ENCODE measurements at regions not wholly inside any gene's neighbourhood (a gene's known extent, or its start where the extent isn't known, plus 50 kb on each side); places are given as distances from the start of the nearest gene placed in this dataset.

DNA sequence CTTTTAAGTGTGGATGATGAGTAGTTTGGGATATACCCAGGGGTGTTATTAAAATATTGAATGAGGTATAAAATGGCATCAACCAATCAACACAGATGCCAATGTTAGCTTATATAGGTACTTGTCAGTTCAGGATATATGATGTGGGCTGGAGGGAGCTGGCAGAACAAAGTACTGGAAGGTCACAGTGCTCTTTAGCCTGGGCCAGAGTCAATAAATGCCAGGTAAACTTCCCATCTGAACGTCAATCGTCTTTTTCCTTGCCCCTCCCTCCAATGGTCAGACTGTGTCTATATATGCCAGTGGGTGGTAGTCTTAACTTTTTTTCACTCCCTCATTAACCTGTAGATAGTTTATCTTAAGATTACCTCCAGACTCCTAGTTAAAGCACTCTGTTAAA, 140.8 kb upstream of the RBMS1 start:
- peaks cover 1% of the 10 kb centered on the region for H3K36me3 Mint-ChIP-seq
- H3K4me3 Mint-ChIP-seq, result no peak overlapping the region

DNA sequence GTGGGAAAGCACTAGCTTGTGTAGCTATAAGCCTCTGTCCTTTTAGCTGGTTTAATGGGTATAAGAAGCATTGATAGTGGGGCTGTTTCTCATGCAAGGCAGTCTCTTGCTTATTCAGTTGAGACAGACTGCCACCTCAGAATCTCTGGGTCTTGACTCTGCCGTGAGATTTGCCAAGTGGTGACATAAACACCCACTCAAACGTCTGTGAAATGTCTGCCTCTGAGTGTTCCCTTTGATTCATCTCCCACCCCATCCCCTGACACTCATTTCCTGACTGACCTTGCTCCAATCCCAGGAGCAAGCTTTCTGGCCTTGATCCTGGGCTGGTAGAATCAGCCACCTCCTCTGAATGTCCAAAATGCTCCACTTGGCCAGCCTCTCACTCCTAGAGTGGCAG, 141.9 kb upstream of the RBMS1 start:
- DNase-seq, result no peak
- Mint-ChIP-seq H3K36me3 (peaks cover 5% of the 10 kb centered on the region), H3K4me3 (no peak overlapping the region), H3K4me1 (peaks cover 8% of the 10 kb centered on the region), H3K27ac (no peak overlapping the region), H3K9me3 (peaks cover 22% of the 10 kb centered on the region), H3K27me3 (no peaks in the 10 kb centered on the region)

More for the DNA sequence above, 140.8 kb upstream of the RBMS1 start:
- Mint-ChIP-seq H3K9me3 (peaks cover 15% of the 10 kb centered on the region), H3K27ac (no peak overlapping the region), H3K4me1 (peaks cover 8% of the 10 kb centered on the region), H3K27me3 (no peaks in the 10 kb centered on the region)
- DNase-seq, result no peak

DNA sequence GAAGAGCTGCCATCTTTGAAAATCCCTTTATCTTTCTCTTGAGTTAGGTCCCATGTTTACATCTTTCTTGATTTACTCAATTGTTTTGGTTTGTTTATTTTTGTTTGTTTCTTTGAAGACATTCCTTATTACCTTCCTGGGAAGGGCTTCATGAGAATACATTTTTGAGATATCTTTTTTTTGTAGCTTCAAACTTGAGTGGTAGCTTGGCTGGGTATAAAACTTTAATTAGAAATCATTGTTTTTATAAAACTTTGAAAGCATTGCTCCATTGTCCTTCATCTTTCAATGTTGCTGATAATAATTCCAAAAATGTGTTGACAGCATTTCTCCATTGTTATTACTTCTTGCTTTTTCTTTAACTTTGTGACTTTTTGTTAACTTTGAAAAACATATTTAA, 145.9 kb upstream of the RBMS1 start:
- no peak for DNase-seq
- peaks cover 24% of the 10 kb centered on the region for H3K9me3 Mint-ChIP-seq
- H3K36me3 Mint-ChIP-seq, result peaks cover 7% of the 10 kb centered on the region
- no peak overlapping the region for H3K4me3 Mint-ChIP-seq
- H3K4me1 Mint-ChIP-seq, result peaks cover 4% of the 10 kb centered on the region
- no peaks in the 10 kb centered on the region for H3K27me3 Mint-ChIP-seq
- H3K27ac Mint-ChIP-seq, result no peak overlapping the region

DNA sequence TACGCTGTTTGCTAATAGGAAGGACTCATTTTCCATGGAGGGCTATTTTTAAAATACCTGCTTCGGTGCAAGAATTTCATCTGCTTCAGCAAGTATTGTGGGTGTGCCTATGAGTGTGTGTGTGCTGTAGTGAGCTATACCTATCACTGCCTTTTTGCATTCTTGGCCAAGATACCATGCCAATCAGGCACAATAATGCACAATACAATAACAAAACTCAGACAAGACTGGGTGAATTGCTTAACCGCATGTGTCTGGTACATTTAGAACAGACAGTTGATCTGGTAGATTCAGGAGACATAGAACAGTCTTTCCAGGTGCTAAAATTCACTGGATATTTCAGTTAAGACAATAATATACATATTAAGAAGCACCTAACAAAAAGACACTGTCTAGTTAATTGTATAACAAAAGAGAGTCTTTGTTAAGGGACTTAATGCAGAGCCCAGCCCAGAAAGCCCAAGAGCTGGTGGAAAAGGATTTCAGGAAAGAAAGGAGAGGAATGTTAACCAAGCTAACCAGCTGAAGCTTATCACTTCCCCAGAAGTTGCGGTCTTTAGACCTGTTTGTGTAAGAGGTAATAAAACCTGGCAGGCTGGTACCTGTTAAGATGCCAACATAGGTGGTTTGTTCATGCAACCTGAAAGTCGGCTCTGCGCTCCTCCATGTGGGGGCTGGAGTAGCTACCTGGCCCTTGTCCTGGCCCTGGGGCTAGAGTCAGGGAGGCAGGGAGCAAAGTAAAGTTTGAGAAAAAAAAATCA, 153.3 kb upstream of the RBMS1 start:
- H3K36me3 Mint-ChIP-seq, result no peaks in the 10 kb centered on the region
- no peak overlapping the region for H3K27ac Mint-ChIP-seq
- H3K27me3 Mint-ChIP-seq, result no peaks in the 10 kb centered on the region
- DNase-seq, result no peak
- H3K4me1 Mint-ChIP-seq, result peaks cover 6% of the 10 kb centered on the region
- H3K9me3 Mint-ChIP-seq, result no peaks in the 10 kb centered on the region
- no peak overlapping the region for H3K4me3 Mint-ChIP-seq

DNA sequence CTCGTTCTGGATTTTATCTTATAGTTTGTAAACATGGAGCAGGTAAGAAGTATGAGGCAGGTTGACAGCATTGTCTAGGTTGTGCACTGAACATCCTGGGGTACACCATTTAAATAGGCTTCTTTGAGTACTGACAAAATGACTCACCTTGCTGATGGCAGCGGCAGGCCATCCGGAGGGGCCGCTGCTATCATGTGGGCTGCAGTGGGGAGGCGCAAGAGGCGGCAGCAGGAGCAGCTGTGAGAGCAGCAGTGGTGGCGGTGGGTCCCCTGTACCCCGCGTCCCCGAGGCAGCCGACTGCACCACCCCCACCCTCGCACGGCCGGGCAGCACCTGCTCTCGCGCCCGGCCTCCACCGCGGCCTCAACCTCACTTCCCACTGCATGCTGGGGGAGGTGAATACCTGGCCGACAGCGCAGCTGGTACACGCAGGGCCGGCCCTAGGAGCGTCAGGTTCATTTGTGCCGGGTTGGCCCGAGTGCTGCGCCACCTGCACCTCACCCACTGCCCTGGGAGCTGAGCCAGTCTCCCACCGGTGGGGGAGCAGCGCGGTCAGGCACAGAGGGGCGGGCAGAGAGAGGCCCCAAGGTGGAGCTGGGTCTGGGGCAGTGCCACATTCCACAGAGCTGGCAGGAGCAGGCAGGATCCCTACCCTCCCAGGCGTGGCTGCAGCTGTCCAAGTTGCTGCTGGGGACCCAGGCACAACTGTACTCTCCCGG, 154.5 kb upstream of the RBMS1 start:
- Mint-ChIP-seq H3K36me3 (no peaks in the 10 kb centered on the region), H3K4me3 (no peak overlapping the region), H3K27me3 (no peaks in the 10 kb centered on the region), H3K27ac (no peak overlapping the region), H3K4me1 (peaks cover 18% of the 10 kb centered on the region), H3K9me3 (no peaks in the 10 kb centered on the region)
- no peak for DNase-seq

DNA sequence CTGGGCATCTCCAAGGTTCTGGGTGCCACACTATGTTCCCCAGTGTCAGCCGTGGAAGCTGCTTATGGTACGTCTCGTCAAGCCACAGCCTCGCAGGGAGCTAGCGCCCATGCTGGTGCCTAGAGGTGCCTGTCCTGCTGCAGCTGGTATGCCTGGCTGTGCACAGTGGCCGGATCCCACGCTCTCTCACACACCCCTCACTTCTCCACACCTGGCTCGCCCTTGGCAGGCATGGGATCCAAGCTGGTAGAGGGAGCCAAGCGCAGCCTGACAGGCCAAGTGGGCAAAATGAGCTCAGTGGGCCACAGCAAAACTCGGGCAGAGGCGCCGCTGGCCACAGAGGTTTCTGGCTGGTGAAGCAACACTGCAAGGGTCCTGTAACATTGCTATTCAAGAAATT, 156.1 kb upstream of the RBMS1 start:
- H3K36me3 Mint-ChIP-seq, result no peaks in the 10 kb centered on the region
- no peak overlapping the region for H3K4me3 Mint-ChIP-seq
- H3K27ac Mint-ChIP-seq, result peak overlapping the region; percentile 9
- peaks cover 21% of the 10 kb centered on the region for H3K4me1 Mint-ChIP-seq
- no peak for DNase-seq
- H3K27me3 Mint-ChIP-seq, result no peaks in the 10 kb centered on the region
- no peaks in the 10 kb centered on the region for H3K9me3 Mint-ChIP-seq

DNA sequence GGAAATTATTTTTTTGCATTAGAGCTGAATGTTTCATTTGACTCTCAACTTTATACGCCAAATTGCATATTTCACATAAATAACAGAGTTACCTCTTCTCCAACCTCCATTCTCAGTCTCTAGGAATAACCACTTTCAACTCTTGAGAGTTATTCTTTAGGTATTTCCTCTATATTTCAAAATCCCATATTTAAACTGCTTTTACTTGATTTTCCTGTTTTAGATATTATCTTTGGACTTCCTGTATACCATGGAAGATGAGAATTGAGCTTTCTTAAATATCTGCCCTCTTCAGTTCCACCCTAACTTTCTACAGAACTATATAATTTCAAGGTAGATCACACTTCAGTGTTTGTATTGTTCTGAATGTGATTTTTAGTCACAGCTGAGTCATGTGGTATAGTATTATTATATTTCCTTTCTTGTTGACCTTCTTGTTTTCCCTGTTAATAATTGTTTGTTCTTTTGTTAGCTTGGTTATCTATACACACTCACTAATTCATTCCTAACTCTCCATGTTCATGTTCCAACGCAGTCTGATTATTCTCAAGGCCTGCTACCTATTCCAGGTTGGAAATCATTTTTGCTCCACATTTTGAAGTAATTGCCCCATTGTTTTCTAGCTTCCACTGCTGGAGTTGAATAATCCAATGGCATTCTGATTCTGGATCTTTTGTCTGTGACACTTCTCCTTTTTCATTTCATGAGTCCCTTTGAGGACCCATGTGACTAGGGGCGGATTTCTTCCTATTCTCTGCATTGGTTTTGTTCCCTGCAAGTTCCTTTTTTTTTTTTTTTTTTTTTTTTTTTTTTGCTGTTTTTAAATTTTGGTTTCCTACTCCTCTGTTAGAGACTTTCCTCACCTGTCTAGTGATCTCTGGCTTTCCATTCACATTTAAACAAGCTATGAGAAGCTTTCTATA, 156.8 kb upstream of the RBMS1 start:
- Mint-ChIP-seq H3K27me3 (no peaks in the 10 kb centered on the region), H3K9me3 (no peaks in the 10 kb centered on the region), H3K4me3 (no peak overlapping the region), H3K36me3 (no peaks in the 10 kb centered on the region), H3K27ac (no peak overlapping the region), H3K4me1 (peaks cover 21% of the 10 kb centered on the region)
- DNase-seq, result no peak

DNA sequence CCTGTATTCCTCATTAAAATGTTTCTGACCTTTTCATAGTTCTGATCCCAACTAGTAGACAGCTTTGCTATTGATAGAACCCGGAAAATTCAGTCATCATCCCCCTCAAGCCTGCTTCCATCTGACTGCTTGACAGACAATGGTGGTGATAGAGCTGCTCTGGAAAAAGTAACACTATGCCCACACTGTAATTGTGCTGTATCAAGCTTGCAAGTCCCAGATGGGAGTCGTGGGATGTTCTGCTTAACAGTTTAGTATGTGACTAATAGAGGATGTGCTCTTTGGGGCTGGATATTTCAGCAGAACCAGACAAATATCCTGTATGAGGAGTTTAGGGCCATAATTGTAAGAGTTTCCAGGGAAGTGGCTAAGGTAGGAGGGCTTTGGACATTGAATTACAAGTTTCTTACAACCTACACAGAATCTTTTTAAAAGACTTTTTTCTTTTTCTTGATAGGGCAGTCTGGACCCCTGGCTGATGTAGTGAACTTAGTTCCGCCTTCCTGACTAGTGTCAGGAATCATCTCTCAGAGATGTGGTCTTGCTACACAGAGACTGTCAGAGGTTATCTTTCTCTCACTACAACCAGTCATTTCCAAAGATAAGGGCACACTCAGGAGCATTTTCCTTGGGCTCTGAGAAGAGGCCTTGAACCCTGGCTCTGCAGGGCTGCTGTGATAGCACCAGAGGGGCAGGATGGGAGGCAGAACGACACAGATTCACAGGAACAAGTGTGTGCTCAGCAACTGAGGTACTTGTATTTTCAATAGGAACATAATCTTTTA, 158.0 kb upstream of the RBMS1 start:
- Mint-ChIP-seq H3K36me3 (no peaks in the 10 kb centered on the region), H3K27me3 (peaks cover 2% of the 10 kb centered on the region), H3K4me1 (peaks cover 21% of the 10 kb centered on the region), H3K4me3 (no peak overlapping the region), H3K9me3 (no peaks in the 10 kb centered on the region), H3K27ac (peak overlapping the region; percentile 60)
- no peak for DNase-seq

DNA sequence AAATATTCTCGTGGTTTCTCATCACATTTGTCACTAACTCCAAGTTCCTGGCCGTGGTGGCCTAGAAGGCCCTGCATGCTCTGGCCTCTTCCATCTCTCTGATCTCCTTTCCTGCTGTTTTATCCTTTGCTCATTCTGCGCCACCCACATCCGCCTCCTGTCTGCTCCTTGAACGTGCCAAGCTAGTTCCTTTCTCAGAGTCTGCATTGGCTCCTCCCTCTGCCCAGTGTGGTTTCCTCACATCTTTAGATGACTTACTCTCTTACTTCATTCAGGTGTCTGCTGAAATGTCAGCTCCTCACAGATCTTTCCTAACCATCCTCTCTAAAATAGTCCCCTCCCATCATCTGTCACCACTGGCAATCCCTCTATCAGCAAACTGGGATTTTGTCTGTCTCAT, 158.6 kb upstream of the RBMS1 start:
- H3K4me1 Mint-ChIP-seq, result peaks cover 21% of the 10 kb centered on the region
- H3K36me3 Mint-ChIP-seq, result no peaks in the 10 kb centered on the region
- no peaks in the 10 kb centered on the region for H3K9me3 Mint-ChIP-seq
- H3K27ac Mint-ChIP-seq, result peak overlapping the region; percentile 60
- peaks cover 5% of the 10 kb centered on the region for H3K27me3 Mint-ChIP-seq
- H3K4me3 Mint-ChIP-seq, result peak overlapping the region; percentile 15
- DNase-seq, result peak; percentile 61

DNA sequence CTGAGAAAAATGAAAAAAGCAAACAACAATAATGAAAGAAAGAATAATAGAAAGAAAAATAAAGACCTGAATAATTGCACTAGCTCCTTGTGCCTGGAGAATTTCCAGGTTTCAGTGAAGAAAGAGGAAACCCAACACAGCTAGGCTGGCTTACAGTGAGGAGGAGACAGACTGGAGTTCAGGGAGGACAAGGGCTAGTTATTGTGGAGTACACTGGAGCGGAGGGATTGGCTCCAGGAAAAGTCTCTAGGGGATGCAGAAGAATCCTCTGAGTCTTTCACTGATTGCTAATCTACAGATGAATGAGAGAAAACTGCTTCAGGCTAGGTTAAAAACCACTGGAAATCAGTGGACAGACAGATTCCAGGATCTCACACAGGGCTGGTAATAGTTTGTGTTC, 163.6 kb upstream of the RBMS1 start:
- H3K36me3 Mint-ChIP-seq, result no peaks in the 10 kb centered on the region
- H3K9me3 Mint-ChIP-seq, result no peaks in the 10 kb centered on the region
- peaks cover 12% of the 10 kb centered on the region for H3K4me1 Mint-ChIP-seq
- no peak overlapping the region for H3K4me3 Mint-ChIP-seq
- no peak overlapping the region for H3K27ac Mint-ChIP-seq
- H3K27me3 Mint-ChIP-seq, result peaks cover 8% of the 10 kb centered on the region
- no peak for DNase-seq

DNA sequence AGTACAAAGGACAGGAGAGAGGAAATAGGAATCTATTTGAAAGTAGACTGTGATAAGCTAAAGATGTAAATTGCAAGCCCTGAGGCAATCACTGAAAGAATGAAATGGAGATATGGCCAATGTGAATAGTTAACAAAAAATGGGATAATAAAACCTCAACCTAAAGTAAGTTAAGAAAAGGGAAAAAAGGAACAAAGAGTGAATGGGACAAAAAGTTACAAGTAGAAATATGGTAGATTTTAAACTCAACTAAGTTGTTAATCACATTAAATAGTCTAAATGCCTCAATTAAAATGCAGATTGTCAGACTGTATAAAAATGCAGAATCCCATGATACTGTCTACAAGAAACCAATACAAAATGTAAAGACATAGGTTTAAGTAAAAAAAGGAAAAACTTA, 165.2 kb upstream of the RBMS1 start:
- H3K27ac Mint-ChIP-seq, result no peak overlapping the region
- no peak for DNase-seq
- H3K4me1 Mint-ChIP-seq, result no peaks in the 10 kb centered on the region
- no peak overlapping the region for H3K4me3 Mint-ChIP-seq
- no peaks in the 10 kb centered on the region for H3K36me3 Mint-ChIP-seq
- peaks cover 8% of the 10 kb centered on the region for H3K27me3 Mint-ChIP-seq
- H3K9me3 Mint-ChIP-seq, result no peaks in the 10 kb centered on the region

DNA sequence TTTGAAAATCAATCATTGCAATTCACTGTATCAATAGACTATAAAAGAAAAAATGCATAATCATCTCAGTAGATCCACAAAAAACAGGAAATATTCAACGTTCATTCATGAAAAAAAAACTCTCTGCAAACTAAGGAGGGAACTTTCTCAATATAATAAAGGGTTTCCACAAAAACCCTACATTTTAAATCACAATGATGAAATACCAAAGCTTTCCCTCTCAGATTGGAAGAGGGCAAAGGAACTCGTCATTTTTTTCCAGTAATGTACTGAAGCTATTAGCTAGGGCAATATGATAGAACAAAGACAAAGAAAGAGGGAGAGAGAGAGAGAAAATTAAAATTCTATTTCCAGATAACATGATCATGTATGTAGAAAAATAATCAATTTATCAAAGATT, 167.1 kb upstream of the RBMS1 start:
- Mint-ChIP-seq H3K27me3 (peaks cover 8% of the 10 kb centered on the region), H3K36me3 (no peaks in the 10 kb centered on the region), H3K9me3 (no peaks in the 10 kb centered on the region), H3K4me1 (peaks cover under 1% of the 10 kb centered on the region), H3K4me3 (no peak overlapping the region), H3K27ac (no peak overlapping the region)
- DNase-seq, result no peak

DNA sequence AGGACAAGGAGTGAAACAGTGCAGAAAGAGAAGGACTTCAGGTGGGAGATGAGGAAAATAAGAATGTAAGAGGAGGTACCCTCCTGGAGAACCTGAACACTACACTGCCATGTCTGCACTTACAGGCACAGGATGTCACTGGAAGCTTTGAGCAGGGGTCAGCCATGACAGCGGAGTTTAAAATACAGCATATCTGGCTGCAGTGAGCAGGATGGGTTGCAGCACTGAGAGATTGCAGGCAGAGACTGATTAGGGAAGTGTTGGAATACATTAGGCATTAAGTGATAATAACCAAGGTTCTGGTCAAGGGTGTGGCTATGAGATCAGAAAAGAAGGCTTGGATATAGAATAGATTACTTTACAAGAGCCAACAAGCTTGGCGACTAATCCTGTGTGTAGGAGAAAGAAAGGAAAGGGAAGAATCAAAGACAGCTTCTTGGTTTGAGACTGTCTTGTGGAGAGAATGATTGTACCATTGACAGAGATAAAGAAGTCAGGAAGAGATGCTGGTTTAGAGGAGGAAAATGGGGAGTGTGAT, 171.1 kb upstream of the RBMS1 start:
- H3K4me1 Mint-ChIP-seq, result peaks cover 19% of the 10 kb centered on the region
- H3K27ac Mint-ChIP-seq, result no peak overlapping the region
- no peaks in the 10 kb centered on the region for H3K36me3 Mint-ChIP-seq
- DNase-seq, result no peak
- no peaks in the 10 kb centered on the region for H3K27me3 Mint-ChIP-seq
- H3K9me3 Mint-ChIP-seq, result no peaks in the 10 kb centered on the region
- H3K4me3 Mint-ChIP-seq, result no peak overlapping the region
